HCT116 (cell line): ENCODE measurements at regions not wholly inside any gene's neighbourhood (a gene's known extent, or its start where the extent isn't known, plus 50 kb on each side); places are given as distances from the start of the nearest gene placed in this dataset.

Experiments
- ATAC-seq: fragments of 200-7000 bp; cut with Tn5 transposase; 2 replicates; pipeline ENCODE4 v1.9.1; 2020; ENCODE audit warnings: mild to moderate bottlenecking, moderate library complexity
- BruUV-seq: library from RNA; stranded (reverse); fragments of 400-500 nt; replicated peaks from 2 replicates; lab custom pipeline; 2021; lab: Mats Ljungman, UMichigan
- CTCF ChIA-PET: fragments of 300-600 bp; sonication (Branson Sonifier 250); formaldehyde crosslinking; loops from one replicate; lab custom pipeline; 2021; ENCODE audit warnings: antibody characterized with exemption; lab: Charles Lee
- POLR2A ChIA-PET: fragments of 300-600, 350-600 bp; sonication (Branson Sonifier 250); formaldehyde crosslinking; loops from one replicate; lab custom pipeline; 2021; ENCODE audit warnings: antibody characterized with exemption; lab: Charles Lee
- RAD21 ChIA-PET, 2 experiments: fragments of 300-600 bp; sonication (Branson Sonifier 250); formaldehyde crosslinking; loops; one replicate each; lab custom pipeline; 2023; ENCODE audit warnings: low total read pairs in 2 of 2; ENCODE audit not compliant: uncharacterized antibody in 2 of 2, unreplicated experiment in 2 of 2, low non-redundant PET in 1 of 2; lab: Charles Lee
- DNase-seq: peaks from one replicate; pipeline ENCODE4 v3.0.0-alpha.2; 2010; ENCODE audit warnings: low read depth, low spot score
- H2AFZ ChIP-seq: fragments of 200-600 bp; shearing (Covaris generic), sonication (generic); 2 replicates; pipeline ENCODE4 v1.6.1; 2017; ENCODE audit warnings: low read depth, mixed run types, mixed read lengths, antibody characterized with exemption, low read length; ENCODE audit not compliant: poor library complexity, severe bottlenecking
- H3K27ac ChIP-seq: 2 replicates; pipeline ENCODE4 v1.5.1; 2012; ENCODE audit warnings: low read depth, low read length
- H3K27me3 ChIP-seq: fragments of 200-600 bp; sonication (generic); 2 replicates; pipeline ENCODE4 v1.6.1; 2016; ENCODE audit warnings: mixed run types, low read length, mixed read lengths; ENCODE audit not compliant: insufficient read depth
- H3K36me3 ChIP-seq, 2 experiments: fragments of 200-500 bp in 1 of 2; fragments of 200-600 bp in 1 of 2; sonication (Bioruptor generic) in 1 of 2; sonication (generic) in 1 of 2; 2 replicates each; pipeline versions ENCODE4 v1.5.1 to v1.6.1; 2014 to 2016; ENCODE audit warnings: low read length in 2 of 2, inconsistent platforms in 1 of 2, mixed read lengths in 1 of 2, mixed run types in 1 of 2; ENCODE audit not compliant: insufficient read depth in 2 of 2, control insufficient read depth in 1 of 2
- H3K4me1 ChIP-seq, 2 experiments: fragments of 200-600 bp in 1 of 2; sonication (generic) in 1 of 2; 2 replicates each; pipeline versions ENCODE4 v1.5.1 to v1.6.1; 2012 to 2017; ENCODE audit warnings: low read length in 2 of 2, inconsistent platforms in 1 of 2, mild to moderate bottlenecking in 1 of 2, mixed read lengths in 1 of 2, mixed run types in 1 of 2, moderate library complexity in 1 of 2; ENCODE audit not compliant: insufficient read depth in 2 of 2, control insufficient read depth in 1 of 2
- H3K4me2 ChIP-seq: fragments of 200-600 bp; sonication (generic); 2 replicates; pipeline ENCODE4 v1.6.1; 2017; ENCODE audit warnings: mixed run types, low read length, mixed read lengths
- H3K4me3 ChIP-seq, 2 experiments: fragments of 200-600 bp in 1 of 2; sonication (generic) in 1 of 2; replicated peaks in 1 of 2; 2 replicates each; pipeline ENCODE4 v1.5.1; 2011 to 2016; ENCODE audit warnings: low read length in 2 of 2, control low read depth in 1 of 2, low read depth in 1 of 2, mild to moderate bottlenecking in 1 of 2, mixed read lengths in 1 of 2, mixed run types in 1 of 2
- H3K79me2 ChIP-seq: fragments of 200-600 bp; sonication (generic); 2 replicates; pipeline ENCODE4 v1.6.1; 2017; ENCODE audit warnings: mild to moderate bottlenecking, mixed run types, low read length, moderate library complexity, mixed read lengths; ENCODE audit not compliant: insufficient read depth
- H3K9ac ChIP-seq: fragments of 200-600 bp; sonication (generic); 2 replicates; pipeline ENCODE4 v1.6.1; 2016; ENCODE audit warnings: low read length, mixed read lengths
- H3K9me2 ChIP-seq: fragments of 200-600 bp; sonication (generic), shearing (Covaris generic); 2 replicates; pipeline ENCODE4 v1.6.1; 2017; ENCODE audit warnings: mixed run types, mild to moderate bottlenecking, moderate library complexity; ENCODE audit not compliant: insufficient read depth
- H3K9me3 ChIP-seq, 2 experiments: fragments of 200-500 bp in 1 of 2; fragments of 200-600 bp in 1 of 2; sonication (Bioruptor generic) in 1 of 2; sonication (generic) in 1 of 2; 2 replicates each; pipeline ENCODE4 v1.6.1; 2014 to 2017; ENCODE audit warnings: low read length in 2 of 2, mixed read lengths in 2 of 2, inconsistent platforms in 1 of 2, low read depth in 1 of 2, mild to moderate bottlenecking in 1 of 2, mixed run types in 1 of 2, moderate library complexity in 1 of 2; ENCODE audit not compliant: control insufficient read depth in 1 of 2, insufficient read depth in 1 of 2
- H4K20me1 ChIP-seq: fragments of 200-600 bp; sonication (generic), shearing (Covaris generic); 2 replicates; pipeline ENCODE4 v1.6.1; 2017; ENCODE audit warnings: mixed run types, mild to moderate bottlenecking, moderate library complexity; ENCODE audit not compliant: insufficient read depth
- ATF3 ChIP-seq: IDR thresholded peaks from 2 replicates; pipeline ENCODE4 v1.6.1; 2012
- EGR1 ChIP-seq: IDR thresholded peaks from 2 replicates; pipeline ENCODE4 v1.6.1; 2012; ENCODE audit warnings: low read depth
- ELF1 ChIP-seq: IDR thresholded peaks from 2 replicates; pipeline ENCODE4 v1.6.1; 2012; ENCODE audit warnings: low read depth, borderline replicate concordance
- FOSL1 ChIP-seq: IDR thresholded peaks from 2 replicates; pipeline ENCODE4 v1.6.1; 2012; ENCODE audit warnings: low read depth
- RAD21 ChIP-seq: IDR thresholded peaks from 2 replicates; pipeline ENCODE4 v1.6.1; 2012; ENCODE audit warnings: low read depth, mild to moderate bottlenecking
- SIN3A ChIP-seq: IDR thresholded peaks from 2 replicates; pipeline ENCODE4 v1.6.1; 2012; ENCODE audit warnings: low read depth
- SP1 ChIP-seq: IDR thresholded peaks from 2 replicates; pipeline ENCODE4 v1.6.1; 2012; ENCODE audit warnings: low read depth
- TCF7L2 ChIP-seq: IDR thresholded peaks from 2 replicates; pipeline ENCODE4 v1.7.0; 2011; ENCODE audit warnings: borderline replicate concordance, inconsistent platforms; ENCODE audit not compliant: insufficient read depth, insufficient read length; ENCODE audit errors: extremely low read depth
- YY1 ChIP-seq: IDR thresholded peaks from 2 replicates; pipeline ENCODE4 v1.6.1; 2011; ENCODE audit warnings: low read length, low read depth, moderate library complexity, mild to moderate bottlenecking; ENCODE audit not compliant: insufficient replicate concordance; ENCODE audit errors: extremely low read depth
- ZNF274 ChIP-seq: fragments of 200-500 bp; sonication (Bioruptor generic); IDR thresholded peaks from 2 replicates; pipeline ENCODE4 v1.6.1; 2014; ENCODE audit warnings: mild to moderate bottlenecking, low read depth, low read length, inconsistent platforms
- intact Hi-C: fragments of 100-400 bp; cut with micrococcal nuclease; formaldehyde crosslinking; loops from 2 replicates; pipeline ENCODE4 v1.10.0; 2022
- TF ChIP-seq, protein P1 (sequence below), 3 experiments: fragments of 200-600 bp in 1 of 3; sonication (generic) in 1 of 3; IDR thresholded peaks in 2 of 3; conservative IDR thresholded peaks in 1 of 3; 2 replicates each; pipeline ENCODE4 v1.5.1; 2012 to 2017; ENCODE audit warnings: low read depth in 2 of 3, low read length in 2 of 3, antibody characterized with exemption in 1 of 3, borderline replicate concordance in 1 of 3, control low read depth in 1 of 3, mild to moderate bottlenecking in 1 of 3, mixed read lengths in 1 of 3, mixed run types in 1 of 3, moderate library complexity in 1 of 3; ENCODE audit not compliant: insufficient read depth in 1 of 3

- TF ChIP-seq ATF3 (no peak), ELF1 (no peak), RAD21 (no peak), YY1 (no peak), ZNF274 (no peak)
- no peak overlapping the region for H3K9ac ChIP-seq
- BruUV-seq, result no TSS peak
- H4K20me1 ChIP-seq, result no peaks in the 10 kb centered on the region
- ATAC-seq (no peak), DNase-seq (no peak)
- no peaks in the 10 kb centered on the region for H3K4me1 ChIP-seq
- no peaks in the 10 kb centered on the region for H3K36me3 ChIP-seq
- no peak overlapping the region for H3K27ac ChIP-seq
- no peaks in the 10 kb centered on the region for H3K79me2 ChIP-seq
- H3K4me2 ChIP-seq, result no peak overlapping the region
- no peak overlapping the region for H3K4me3 ChIP-seq
- RAD21 ChIA-PET, result no interaction called here
- peaks cover 35% of the 10 kb centered on the region for H3K27me3 ChIP-seq
- H2AFZ ChIP-seq, result no peak overlapping the region
- no peaks in the 10 kb centered on the region for H3K9me2 ChIP-seq
- no peaks in the 10 kb centered on the region for H3K9me3 ChIP-seq
- POLR2A ChIA-PET, result no interaction called here
- CTCF ChIA-PET, result no interaction called here
- intact Hi-C loops, result no loop called here
Observed at GRCh38 chr2:236795169-236795860, 225.7 kb downstream of the ACKR3 start.

DNA sequence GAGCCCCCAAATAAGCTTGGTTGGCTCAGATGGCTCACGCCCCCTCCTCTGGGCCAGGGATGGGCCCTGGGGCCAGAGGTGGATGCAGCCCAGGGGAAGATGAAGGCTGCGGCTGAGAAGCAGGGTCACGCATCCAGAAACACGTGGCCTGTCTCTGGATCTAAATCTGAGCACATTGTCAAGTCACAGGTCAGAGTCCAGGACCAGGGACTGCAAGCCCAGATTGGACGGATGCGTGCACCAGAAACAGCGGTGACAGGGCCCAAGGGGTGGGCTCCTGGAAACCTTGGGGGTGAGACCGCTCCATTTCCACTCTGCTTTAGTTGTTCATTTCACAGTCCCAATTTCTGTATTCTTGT, 226.2 kb downstream of the ACKR3 start:
- Histone ChIP-seq H3K9me3 (no peaks in the 10 kb centered on the region), H2AFZ (no peak overlapping the region), H3K4me1 (no peaks in the 10 kb centered on the region), H3K27ac (no peak overlapping the region), H3K4me3 (no peak overlapping the region), H3K9ac (no peak overlapping the region), H3K36me3 (no peaks in the 10 kb centered on the region), H3K4me2 (no peak overlapping the region), H3K79me2 (no peaks in the 10 kb centered on the region), H3K27me3 (peaks cover 30% of the 10 kb centered on the region), H3K9me2 (no peaks in the 10 kb centered on the region), H4K20me1 (no peaks in the 10 kb centered on the region)
- POLR2A ChIA-PET, result no interaction called here
- intact Hi-C loops, result no loop called here
- no peak for ATAC-seq
- CTCF ChIA-PET, result no interaction called here
- no TSS peak for BruUV-seq
- RAD21 ChIA-PET, result no interaction called here
- TF ChIP-seq ZNF274, result no peak
- TF ChIP-seq, protein P1, sequence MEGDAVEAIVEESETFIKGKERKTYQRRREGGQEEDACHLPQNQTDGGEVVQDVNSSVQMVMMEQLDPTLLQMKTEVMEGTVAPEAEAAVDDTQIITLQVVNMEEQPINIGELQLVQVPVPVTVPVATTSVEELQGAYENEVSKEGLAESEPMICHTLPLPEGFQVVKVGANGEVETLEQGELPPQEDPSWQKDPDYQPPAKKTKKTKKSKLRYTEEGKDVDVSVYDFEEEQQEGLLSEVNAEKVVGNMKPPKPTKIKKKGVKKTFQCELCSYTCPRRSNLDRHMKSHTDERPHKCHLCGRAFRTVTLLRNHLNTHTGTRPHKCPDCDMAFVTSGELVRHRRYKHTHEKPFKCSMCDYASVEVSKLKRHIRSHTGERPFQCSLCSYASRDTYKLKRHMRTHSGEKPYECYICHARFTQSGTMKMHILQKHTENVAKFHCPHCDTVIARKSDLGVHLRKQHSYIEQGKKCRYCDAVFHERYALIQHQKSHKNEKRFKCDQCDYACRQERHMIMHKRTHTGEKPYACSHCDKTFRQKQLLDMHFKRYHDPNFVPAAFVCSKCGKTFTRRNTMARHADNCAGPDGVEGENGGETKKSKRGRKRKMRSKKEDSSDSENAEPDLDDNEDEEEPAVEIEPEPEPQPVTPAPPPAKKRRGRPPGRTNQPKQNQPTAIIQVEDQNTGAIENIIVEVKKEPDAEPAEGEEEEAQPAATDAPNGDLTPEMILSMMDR (IDR thresholded peaks at IDR 0.05 in 2 of 3, conservative IDR thresholded peaks at IDR 0.05 in 1 of 3; ENCODE audit: borderline replicate concordance in 1 of 3, insufficient read depth in 1 of 3, low read depth in 2 of 3, low read length in 2 of 3), result no peak
- no peak for TF ChIP-seq SP1
- TF ChIP-seq YY1, result no peak
- TF ChIP-seq RAD21, result no peak
- no peak for TF ChIP-seq TCF7L2
- TF ChIP-seq FOSL1, result no peak
- no peak for TF ChIP-seq SIN3A
- no peak for TF ChIP-seq EGR1
- no peak for DNase-seq
